Neural cell (in vitro differentiated cells): ENCODE measurements at regions not wholly inside any gene's neighbourhood (a gene's known extent, or its start where the extent isn't known, plus 50 kb on each side); places are given as distances from the start of the nearest gene placed in this dataset.

Experiments used
- EP300 ChIP-seq: fragments of 450-650 bp; conservative IDR thresholded peaks from 2 replicates; pipeline ENCODE4 v1.6.1; 2014; ENCODE audit warnings: antibody characterized with exemption, mild to moderate bottlenecking, moderate library complexity; ENCODE audit not compliant: poor library complexity, severe bottlenecking
- EZH2 ChIP-seq: fragments of 200-600, 300-800 bp; shearing (Covaris generic), sonication (generic); IDR thresholded peaks from 2 replicates; pipeline ENCODE4 v1.6.1; 2014; ENCODE audit warnings: antibody characterized with exemption, low read length, borderline replicate concordance, mild to moderate bottlenecking; ENCODE audit not compliant: insufficient read depth, poor library complexity, severe bottlenecking
- POLR2AphosphoS5 ChIP-seq: IDR thresholded peaks from 2 replicates; pipeline ENCODE4 v1.6.1; 2012
- RAD21 ChIP-seq: fragments of 450-650 bp; conservative IDR thresholded peaks from 2 replicates; pipeline ENCODE4 v1.6.1; 2014; ENCODE audit warnings: antibody characterized with exemption, mild to moderate bottlenecking, moderate library complexity
- REST ChIP-seq: IDR thresholded peaks from 2 replicates; pipeline ENCODE4 v1.6.1; 2012; ENCODE audit warnings: borderline replicate concordance
- SMC3 ChIP-seq: fragments of 450-650 bp; conservative IDR thresholded peaks from 2 replicates; pipeline ENCODE4 v1.6.1; 2014; ENCODE audit warnings: antibody characterized with exemption, mild to moderate bottlenecking, moderate library complexity; ENCODE audit not compliant: poor library complexity
- TAF1 ChIP-seq: IDR thresholded peaks from 2 replicates; pipeline ENCODE4 v1.6.1; 2012; ENCODE audit warnings: low read depth
- TF ChIP-seq, protein P1 (sequence below): fragments of 450-650 bp; IDR thresholded peaks from 2 replicates; pipeline ENCODE4 v1.5.1; 2014; ENCODE audit warnings: antibody characterized with exemption, mild to moderate bottlenecking, moderate library complexity; ENCODE audit not compliant: poor library complexity, severe bottlenecking

DNA sequence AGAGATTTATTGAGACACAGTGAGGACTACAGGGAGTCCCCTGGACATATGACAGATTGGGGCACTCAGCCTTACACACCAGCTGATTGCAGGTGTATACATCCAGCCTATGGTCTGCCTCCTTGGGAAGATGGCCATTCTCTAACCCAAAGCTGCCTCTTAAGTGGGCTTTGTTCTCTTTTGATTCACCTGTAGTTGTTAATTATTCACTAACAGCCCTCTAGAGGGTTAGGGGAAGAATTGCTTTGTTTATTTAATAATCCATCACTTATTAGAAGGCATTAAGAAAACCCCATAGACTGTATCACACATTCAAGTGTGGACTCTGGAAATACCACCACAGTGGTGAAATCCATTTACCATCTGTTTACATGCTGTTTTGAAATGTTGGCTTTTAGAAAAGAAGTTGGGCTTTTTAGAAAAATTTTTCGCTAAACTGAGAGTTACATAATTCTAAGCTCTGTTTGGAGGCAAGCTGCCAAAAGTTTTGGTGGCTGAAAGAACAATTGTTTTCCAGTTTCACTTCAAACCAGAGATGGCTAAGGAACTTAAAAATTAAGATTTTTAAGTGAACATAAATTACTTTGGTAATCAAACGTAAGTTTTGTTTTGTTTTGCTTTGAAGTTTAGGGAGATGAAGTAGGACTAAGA lies 379.1 kb downstream of the ADRA2A start:
- TF ChIP-seq, protein P1, sequence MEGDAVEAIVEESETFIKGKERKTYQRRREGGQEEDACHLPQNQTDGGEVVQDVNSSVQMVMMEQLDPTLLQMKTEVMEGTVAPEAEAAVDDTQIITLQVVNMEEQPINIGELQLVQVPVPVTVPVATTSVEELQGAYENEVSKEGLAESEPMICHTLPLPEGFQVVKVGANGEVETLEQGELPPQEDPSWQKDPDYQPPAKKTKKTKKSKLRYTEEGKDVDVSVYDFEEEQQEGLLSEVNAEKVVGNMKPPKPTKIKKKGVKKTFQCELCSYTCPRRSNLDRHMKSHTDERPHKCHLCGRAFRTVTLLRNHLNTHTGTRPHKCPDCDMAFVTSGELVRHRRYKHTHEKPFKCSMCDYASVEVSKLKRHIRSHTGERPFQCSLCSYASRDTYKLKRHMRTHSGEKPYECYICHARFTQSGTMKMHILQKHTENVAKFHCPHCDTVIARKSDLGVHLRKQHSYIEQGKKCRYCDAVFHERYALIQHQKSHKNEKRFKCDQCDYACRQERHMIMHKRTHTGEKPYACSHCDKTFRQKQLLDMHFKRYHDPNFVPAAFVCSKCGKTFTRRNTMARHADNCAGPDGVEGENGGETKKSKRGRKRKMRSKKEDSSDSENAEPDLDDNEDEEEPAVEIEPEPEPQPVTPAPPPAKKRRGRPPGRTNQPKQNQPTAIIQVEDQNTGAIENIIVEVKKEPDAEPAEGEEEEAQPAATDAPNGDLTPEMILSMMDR, result no peak
- TF ChIP-seq POLR2AphosphoS5, result no peak
- TF ChIP-seq EP300, result no peak
- TF ChIP-seq REST, result no peak
- TF ChIP-seq EZH2, result no peak
- TF ChIP-seq SMC3, result no peak
- TF ChIP-seq RAD21, result no peak
- no peak for TF ChIP-seq TAF1
